Activated CD8-positive, alpha-beta memory T cell treated with anti-CD3 and anti-CD28 coated beads, Interleukin-2, amount 50 U/mL, for 48 hours (primary cell): ENCODE measurements at regions not wholly inside any gene's neighbourhood (a gene's known extent, or its start where the extent isn't known, plus 50 kb on each side); places are given as distances from the start of the nearest gene placed in this dataset.

Experiments
- DNase-seq: peaks from one replicate; pipeline ENCODE4 v3.0.0-alpha.2; 2020

DNA sequence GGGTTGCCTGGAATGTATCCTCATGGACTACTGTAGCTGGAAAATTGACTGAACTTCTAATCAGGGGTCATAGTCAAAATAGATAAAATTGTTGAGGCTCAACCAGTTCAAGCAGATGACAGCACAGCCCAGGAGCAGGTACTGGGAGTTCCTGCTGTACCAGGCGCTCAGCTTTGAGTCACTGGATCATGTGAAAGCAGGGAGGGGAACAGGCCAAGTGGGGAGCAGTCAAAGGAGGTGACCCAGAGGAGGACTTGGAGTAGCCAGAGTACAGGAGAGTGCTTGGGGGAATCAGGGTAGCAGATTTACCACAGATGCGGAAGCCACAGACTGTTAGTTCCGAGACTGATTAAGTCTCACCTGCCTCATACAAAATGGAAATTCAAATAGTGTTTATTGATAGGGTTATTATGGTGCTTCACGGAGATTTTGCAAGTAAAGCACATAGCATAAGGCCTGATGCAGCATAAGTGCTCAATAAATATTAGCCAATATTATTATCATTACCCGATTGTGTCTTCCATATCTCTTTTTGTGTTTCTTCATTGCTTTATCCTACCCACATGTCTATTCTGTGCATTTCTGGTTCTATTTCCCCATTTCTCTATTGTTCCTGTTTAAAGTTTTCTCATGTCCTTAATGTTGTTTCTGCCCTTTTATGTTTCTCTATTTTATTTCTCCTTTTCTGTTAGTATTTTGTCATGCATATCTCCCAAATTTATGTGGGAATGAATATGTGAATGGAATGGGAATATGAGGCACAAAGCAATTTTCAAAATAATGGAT, 369.2 kb upstream of the MCTP2 start:
- DNase-seq: no peak

DNA sequence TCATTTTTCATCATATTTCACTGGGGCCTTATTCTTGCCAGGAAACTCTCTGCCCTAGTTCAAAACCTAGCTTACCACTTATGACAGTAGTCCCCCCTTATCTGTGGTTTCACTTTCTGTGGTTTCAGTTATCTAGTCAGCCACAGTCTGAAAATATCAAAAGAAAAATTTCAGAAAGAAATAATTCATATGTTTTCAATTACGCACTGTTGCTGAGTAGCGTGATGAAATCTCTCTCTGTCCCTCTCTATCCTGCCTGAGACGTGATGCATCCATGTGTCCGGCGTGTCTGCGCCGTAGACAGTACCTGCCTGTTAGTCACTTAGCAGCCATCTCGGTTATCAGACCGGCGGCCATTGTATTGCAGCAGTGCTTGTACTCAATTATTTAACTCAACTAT, 369.9 kb upstream of the MCTP2 start:
- DNase-seq: no peak

DNA sequence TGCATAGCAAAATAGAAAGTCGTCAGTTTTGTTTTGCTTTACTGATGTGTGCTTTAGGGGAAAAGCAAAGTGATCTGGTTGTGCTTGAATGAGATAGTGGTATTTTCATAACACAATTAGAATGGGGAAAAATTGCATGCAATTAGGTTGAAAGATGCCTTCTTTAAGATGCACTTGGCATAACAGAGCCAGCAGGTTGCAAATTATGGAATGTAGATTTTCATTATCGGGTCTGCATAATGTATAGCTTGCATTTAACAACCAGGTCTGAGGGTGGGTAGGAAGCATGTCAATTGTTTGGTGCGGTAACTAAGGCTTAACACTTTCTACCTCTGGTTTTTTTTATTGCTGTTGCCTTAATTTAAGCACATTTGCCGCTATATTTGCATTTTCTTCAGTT, 370.7 kb upstream of the MCTP2 start:
- DNase-seq: no peak

DNA sequence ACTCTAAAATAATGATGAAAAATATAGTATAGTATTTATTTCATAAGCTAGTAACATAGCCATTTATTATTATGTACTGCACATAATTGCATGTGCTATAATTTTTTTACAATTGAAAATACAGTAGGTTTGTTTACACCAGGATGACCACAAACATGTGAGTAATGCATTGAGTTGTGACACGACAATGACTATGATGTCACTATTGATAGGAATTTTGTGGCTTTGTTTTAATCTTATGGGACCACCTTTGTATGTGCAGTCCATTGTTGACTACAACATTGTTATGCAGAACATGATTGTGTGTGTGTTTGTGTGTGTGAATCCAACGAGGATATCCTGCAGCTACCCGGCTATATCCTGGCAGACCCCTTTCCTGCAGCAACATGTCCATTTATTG, 372.2 kb upstream of the MCTP2 start:
- no peak for DNase-seq

DNA sequence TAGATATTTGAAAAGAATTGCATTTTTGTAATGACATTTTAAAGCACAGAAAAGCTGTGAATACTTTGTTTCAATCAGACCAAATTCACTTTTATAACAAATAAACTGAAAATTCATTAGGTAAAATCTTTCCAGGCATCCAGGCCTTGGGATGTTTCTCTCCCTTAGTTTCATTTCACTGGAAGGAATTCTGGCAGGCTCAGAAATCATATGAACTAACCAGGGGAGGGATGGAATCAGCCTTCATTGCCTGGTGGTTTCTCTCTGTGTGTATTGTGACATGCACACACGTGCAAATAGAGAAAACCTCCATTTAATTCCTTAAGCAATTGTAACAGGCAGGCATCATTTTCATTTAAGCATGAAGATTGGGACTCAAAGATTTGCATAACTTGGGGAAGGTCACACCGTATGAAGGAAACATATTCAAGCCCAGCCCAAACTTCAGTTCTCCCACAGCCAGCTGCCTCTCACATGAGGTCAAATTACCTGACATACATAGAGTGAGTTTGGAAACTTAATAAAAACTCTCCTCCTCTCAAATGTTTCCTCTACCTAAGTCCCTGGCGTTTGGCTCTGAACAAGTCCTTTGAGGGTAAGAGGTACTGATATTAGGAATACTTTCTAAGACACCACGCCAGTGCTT, 376.1 kb upstream of the MCTP2 start:
- DNase-seq: no peak

DNA sequence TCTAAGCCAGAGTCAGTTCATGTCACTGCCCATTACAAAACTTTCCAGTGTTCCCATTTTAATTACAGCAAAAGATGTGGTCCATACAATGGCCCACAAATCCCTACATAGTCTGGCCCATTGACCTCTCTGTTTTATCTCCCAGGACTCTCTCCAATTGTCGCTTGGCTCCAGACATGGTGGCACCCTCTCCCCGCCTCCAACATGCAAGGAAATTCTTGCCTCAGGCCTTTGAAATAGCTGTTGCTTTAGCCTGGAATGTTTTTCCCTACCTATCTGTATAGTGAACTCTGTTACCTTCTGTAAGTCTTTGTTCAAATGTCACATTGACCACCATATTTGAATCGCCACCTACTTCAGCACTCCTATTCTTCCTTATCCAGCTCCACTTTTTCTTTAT, 377.3 kb upstream of the MCTP2 start:
- no peak for DNase-seq

DNA sequence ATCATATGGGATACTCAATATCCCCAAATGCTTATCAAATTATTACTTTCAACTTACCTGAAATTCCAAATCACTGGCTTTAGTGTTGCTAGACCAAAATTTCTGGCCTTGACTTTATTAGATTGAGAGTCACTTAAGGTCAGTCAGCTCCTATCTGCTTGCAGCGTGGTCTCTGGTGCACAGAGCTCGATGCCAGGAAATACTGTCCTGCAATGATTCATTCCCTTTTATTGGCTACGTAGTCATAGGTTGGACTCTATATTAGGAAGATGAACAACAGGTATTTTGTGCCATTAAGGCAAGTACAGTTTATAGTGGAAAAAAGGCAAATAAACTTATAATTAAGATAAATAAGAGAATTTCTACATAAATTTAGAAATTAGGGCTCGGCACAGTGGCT, 378.6 kb upstream of the MCTP2 start:
- no peak for DNase-seq

DNA sequence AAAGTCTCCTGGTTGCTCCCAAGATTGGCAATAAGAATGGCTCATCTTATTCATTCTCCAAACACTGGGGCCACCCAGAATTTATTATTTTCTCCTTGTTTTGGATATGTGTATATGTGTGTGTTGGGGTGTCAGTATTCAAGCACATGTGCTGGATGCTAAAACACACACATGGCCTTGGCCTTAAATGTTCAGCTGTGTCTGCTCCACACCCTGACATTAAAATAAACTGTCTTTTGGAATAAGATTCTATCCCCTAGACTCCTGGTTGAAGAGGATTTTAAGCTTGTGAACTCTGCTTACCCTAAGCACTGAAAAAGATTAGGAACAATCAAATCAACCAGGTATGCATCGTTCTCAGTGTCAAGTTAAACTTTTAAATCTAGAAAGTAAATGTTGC, 382.9 kb upstream of the MCTP2 start:
- no peak for DNase-seq

DNA sequence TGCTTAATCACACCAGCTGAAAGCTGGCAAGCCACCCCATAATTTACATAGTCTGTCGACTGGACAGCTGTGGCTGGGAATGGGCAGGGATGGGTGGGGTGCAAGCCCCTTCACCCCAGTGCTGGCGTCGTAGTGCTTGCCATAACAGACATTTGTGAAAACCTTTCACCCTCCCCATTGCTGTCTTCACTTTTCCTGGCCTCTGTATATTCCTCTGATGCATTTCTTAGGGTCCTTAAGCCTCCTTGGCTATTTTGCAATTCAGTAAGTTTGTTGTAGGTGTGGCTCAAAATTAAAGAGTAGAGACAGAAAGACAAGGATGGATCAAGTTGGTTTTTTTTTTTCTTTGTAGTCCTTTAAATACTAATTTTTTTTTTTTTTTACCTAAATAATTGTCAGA, 383.3 kb upstream of the MCTP2 start:
- DNase-seq: no peak

DNA sequence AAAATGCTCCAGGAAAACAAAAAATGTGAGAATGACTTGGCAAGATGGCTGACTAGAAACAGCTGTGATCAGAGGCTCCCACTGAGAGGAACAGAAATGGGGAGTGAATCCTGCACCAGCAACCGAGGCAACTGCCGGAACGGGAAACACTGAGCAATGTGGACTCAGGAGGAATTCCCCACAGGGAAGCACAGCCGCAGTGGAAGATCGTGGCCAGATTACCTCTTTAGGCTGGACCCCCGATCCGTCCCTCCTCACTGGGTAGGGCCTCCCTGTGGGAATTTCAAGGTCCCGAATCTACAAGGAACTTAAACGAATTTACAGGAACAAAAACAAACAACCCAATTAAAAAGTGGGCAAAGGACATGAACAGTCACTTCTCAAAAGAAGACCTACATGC, 385.2 kb upstream of the MCTP2 start:
- DNase-seq: no peak

DNA sequence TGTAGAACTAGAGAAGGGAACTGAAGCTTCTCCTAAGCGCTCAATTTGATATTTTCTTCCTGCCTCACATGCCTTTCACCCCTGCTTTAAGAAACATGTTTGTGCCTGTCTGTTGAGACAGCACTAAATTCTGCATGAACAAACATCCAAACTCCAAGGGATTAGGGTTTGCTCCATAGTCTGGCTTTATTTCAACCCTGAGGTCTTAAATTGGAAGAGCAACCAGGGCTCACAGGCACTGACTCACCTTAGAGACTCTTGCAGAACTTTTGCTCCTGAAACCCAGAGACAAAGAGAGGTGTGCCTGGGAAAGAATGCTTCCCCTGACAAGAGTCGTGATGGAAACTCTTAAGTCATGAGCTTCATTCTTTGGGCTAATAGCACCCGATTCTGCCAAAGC, 393.9 kb upstream of the MCTP2 start:
- no peak for DNase-seq

DNA sequence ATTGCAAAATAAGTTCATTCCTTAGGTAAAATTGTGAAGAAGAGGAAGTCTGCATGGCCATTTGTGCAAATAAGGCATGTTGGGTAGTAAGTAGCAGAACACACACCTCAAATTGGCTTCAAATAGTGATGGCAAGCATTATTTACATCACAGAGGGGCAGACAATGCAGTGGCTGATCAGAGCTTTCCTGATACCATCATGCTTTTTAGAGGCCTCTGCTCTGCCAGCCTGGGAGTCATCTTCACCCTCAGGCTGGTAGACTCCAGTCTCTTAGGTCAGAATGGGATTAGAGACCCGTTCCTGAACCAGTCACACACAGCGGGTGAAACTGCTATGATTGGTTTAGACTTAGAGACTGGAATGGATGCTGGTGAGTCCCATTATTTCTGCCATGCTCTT, 396.0 kb upstream of the MCTP2 start:
- DNase-seq: no peak

DNA sequence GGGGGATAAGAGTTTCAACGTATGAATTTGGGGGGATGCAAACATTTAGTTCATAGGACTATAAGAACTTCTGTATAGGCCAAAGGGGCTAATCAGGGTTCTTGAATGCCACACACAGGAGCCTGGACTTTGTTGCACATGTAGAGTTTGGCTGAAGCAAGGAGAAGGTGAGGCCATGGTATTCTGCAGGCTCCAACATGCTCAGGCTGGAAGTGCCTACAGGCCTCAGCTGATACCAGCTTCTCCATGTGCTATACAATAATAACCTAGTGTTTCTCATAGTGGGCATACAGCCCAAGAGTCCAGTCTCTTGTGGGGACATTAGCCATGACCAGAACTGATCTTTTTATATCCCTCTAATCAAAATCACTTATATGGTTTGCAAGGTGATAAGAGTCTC, 399.7 kb upstream of the MCTP2 start:
- no peak for DNase-seq

DNA sequence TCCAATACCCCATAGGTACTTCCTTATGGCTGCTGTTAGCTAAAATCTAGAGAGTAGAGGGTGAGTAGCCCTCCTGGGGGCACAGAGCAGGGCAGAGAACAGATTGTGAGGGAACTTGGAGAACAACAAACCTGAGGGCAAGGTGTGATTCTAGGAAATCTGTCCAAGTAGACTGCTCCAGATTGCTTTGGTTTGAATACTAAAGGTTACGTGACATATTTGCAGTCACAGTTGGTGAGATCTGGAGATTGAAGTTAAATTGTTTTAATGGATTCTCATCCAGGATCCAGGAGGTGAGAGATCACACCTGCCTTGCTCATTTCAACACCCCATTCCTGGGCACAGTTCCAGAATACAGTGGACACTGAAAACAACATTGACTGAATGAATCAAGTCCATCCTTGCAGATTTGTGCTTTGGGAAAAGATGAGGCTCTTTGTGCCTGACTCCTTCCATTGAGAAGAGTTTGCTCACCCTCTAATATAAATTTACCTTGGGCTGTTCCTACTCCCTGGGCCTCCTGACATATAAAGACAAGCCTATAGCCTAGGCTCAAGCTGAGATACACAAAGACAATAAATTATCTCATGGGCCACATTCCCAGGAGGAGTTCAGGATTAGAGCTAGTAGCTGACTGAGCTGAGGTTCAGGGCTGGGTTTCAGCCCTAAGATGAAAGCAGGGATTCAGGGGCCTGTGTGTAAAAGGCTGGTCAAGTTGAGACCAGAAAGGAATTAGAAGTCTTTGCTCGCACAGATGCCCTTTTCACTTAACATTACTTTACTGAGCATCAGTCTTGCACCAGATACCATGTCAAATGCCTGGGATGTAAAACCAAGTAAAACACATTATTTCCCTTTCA, 400.9 kb upstream of the MCTP2 start:
- no peak for DNase-seq

DNA sequence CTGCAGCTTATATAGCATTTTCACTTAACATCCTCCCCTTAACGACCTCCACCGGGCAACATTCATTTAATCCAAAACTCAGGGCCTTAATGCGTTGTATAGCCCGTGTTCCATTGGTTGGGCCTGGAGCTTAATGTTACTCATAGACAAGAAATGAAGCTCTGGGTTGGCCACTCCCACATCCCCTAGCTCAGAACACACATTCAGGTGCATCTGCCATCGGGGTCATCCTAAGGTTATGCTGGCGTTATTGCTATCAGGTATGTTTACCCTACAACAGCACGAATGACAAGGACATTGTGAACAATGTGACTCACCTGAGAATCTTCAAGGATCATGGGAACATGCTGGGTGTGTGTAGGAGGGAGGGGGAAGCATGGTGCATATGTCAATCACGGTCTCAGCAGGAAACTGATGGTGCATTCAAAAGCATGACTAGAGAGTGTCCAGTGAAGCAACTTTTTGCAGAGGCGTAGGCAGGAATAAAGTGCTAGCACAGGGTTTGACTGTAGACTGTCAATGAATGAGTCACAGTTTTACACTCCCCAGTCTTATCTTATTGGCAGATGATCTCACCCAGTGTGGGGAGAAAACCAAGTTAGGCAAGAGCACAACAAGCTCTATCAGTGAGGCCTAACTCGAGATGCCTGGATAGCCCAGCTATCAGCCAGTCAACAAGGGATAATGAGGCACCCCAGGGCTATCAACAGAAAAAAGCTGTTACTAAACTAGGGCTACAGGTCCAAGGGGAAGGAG, 402.1 kb upstream of the MCTP2 start:
- DNase-seq: no peak

DNA sequence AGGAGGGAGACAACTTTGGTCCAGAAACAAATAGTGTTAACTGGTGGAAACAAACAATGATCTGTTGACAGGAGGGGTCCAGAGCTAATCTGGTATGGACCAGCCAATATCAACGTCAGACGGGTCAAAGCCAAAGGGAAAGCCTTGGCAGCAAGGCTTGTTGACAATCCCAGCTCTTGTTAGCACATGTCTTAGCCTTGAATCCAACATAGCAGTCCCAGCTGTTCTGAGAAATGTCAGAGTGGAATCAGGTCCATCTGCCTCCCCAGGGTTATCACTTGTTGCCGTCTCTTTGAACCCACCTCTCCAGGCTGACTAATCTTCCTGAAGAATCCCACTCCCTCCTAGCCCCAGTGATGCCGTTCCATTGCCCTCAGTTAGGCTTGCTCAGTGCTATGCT, 404.6 kb upstream of the MCTP2 start:
- DNase-seq: no peak

DNA sequence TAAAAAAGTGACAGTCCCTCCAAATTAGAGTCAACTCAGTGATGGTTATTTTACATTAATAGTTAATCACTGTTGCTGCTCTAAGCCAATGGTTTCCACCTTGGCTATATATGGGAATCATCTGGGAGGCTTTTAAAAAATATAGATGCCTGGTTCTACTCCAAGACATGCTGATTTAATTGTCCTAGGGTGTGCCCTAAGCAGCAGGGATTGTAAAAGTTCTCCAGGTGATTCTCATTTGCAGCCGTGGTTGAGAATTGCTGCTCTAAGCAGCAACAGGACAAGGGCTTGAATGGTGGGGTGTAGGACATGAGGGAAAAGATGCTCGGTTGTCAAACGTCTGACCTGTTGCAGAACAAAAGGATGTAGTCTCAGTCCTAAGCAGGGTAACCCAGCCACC, 405.1 kb upstream of the MCTP2 start:
- DNase-seq: no peak

DNA sequence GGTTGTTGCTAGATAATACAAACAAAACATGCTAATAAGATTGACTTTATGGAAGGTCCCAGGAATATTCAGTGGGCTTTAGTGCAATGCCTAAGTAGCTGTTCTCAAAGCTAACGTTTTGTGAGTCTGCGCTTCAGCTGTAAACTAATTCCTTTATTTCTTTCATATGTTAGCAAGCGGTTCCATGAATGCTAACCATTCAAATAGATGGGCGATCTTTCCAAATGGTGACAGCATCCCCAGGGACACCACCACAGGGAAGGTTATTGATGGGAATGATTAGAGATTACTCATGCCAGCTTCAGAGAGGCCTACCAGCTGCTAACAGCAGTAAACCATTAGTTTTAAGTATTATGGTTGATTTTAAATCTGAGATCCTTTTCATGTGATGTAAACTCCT, 405.7 kb upstream of the MCTP2 start:
- DNase-seq: no peak

DNA sequence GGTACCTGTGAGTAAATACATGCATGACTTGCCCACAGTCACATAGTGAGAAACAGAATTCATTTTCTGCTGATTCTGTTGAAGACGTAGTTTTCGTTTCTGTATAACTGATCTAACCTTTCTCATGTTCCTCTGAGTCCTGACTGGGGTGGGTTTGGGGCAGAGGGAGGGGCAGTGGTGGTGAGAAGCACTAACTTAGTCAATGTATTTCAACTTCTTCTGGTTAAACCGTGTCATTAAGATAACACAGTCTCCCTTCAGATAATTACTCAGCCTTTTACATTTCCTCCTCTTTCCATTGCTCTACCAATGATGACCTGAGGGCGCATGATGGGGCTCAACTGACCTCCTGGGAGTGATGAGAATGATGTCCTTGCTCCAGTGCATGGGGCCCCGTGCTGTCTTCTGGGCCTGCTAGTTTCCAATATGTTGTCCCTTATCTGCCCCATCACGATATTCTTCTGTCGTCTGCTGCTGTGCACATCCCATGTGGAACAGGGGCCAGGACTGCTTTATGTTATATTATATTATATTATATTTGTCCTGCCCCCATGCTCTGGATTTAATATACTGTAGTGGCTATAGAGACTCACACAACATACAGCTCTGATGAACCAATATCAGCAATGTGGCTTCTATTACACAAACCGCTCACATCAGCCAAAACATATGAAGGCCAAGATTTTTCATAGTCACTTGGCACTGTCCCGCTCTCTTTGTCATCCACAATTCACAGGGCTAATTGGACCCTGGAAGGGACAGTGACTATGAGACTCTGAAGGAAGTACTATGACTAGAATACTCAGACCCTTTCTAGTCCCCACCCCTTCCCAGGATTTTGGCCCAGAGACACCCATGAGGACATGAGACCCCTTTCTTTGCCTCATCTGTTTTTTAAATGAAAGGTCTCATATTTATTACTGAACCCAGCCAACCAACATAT, 407.1 kb upstream of the MCTP2 start:
- no peak for DNase-seq

DNA sequence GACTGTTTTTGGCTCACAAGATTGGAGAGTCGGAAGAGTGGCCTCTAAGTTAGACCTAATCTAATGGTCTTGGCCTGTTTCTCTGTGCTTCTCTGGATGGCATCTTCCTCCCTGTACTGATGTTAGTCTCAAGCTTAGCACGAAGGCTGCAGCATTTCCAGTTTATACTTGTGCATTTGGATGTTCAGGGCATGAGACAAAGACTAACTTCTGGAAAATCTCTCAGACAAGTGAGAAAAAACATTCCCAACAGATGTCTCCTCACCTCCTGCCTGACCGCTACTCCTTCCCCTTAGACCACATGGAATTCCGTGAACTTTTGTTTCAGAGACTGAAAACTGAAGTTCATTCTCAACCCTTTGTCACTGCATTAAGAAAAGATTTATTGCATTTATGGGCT, 410.8 kb upstream of the MCTP2 start:
- no peak for DNase-seq

DNA sequence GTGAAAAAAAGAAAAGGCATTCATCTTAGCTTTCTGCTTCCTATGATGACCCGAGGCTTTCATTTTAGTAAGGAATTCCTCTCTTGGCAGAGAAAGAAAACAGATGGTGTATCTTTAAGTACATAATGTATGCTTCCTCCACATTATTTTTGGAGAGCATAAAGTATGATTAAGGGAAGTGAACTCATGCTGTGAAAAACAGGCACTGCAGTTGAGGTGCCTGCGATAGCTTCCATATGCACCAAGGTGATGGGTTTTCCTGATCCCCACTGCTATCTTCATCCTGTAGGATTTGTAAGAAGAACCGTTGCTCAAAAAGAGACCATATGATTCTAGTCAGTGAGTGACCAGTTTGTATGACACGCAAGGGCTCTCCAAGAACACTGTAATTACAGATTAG, 411.5 kb upstream of the MCTP2 start:
- no peak for DNase-seq

DNA sequence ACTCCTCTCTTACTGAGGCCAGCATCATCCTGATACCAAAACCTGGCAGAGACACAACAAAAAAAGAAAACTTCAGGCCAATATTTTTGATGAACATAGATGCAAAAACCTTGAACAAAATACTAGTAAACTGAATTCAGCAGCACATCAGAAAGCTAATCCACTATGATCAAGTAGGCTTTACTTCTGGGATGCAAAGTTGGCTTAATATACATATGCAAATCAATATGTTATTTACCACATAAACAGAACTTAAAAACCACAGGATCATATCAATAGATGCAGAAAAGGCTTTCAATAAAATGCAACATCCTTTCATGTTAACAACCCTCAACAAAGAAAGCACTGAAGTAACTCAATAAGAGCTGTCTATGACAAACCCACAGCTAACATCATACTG, 414.5 kb upstream of the MCTP2 start:
- no peak for DNase-seq
